ENCODE measurements at regions not wholly inside any gene's neighbourhood (a gene's known extent, or its start where the extent isn't known, plus 50 kb on each side); places are given as distances from the start of the nearest gene placed in this dataset.

DNA sequence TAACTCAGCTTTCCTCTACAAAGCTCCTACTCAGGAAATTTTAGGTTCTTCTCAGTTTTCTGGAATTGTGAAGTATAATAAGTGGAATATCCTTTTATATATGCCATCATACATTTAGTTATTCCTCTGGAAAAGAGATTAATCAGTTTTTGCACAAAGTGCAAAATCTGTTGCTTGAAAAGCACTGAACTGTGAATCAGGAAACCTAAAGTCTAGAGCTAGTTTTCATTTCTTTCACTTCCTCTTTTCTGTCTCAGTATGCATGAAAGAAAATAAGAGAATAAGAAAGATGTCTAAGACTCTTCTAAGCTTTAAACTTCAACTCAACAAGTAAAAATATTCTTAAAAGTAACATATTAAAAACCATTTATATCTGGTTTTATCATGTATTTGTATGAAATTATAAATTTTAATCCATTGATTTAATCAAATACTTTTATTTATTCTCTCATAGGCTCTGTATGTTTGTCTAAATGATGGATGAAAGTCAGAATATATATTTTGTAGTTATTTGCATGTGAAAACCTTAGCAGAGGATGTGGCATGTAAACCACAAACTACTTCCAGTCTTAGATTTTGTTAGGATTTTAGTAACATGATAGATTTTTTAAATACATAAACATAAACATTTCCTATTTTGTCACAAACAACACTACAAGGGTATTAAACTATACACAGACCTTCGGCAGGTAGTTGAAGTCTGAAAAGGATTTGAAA, 1073.0 kb downstream of the XPNPEP1 start:
- TF ChIP-seq, protein P1, sequence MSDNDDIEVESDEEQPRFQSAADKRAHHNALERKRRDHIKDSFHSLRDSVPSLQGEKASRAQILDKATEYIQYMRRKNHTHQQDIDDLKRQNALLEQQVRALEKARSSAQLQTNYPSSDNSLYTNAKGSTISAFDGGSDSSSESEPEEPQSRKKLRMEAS (CRISPR knock-in tag; IDR thresholded peaks at IDR 0.05): no peak
- TF ChIP-seq CREB1 (CRISPR knock-in tag; IDR thresholded peaks at IDR 0.05) (no peak), NFYB (CRISPR knock-in tag; conservative IDR thresholded peaks at IDR 0.05; ENCODE audit: low read depth) (no peak)
- TF ChIP-seq, protein P2, sequence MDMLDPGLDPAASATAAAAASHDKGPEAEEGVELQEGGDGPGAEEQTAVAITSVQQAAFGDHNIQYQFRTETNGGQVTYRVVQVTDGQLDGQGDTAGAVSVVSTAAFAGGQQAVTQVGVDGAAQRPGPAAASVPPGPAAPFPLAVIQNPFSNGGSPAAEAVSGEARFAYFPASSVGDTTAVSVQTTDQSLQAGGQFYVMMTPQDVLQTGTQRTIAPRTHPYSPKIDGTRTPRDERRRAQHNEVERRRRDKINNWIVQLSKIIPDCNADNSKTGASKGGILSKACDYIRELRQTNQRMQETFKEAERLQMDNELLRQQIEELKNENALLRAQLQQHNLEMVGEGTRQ (CRISPR knock-in tag; IDR thresholded peaks at IDR 0.05): no peak

Measured in WTC11 (cell line).